ENCODE measurements at regions not wholly inside any gene's neighbourhood (a gene's known extent, or its start where the extent isn't known, plus 50 kb on each side); places are given as distances from the start of the nearest gene placed in this dataset.

DNA sequence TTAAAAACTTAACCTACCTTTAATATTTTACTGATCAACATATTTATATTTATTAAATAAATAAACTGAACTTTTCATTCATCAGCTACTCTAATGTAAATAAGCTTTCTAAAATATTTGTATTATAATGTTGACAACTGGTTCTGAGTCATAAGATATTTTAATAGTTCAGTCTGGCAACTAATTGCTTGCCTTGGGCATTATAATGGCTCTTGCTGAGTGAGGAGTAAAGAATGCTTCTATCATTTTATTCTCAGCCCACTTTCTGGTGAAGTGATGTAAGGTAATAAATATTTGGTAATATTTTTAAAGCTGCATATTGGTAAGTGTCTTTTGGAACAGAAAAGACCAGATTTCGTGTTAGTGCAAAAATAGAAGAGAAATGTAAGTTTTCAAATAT, 81.5 kb downstream of the DIPK2A start:
- Histone ChIP-seq H3K9me3 (no peaks in the 10 kb centered on the region), H3K36me3 (ENCODE audit: insufficient read depth in 1 of 2, low read depth in 1 of 2) (no peaks in the 10 kb centered on the region), H3K27ac (no peak overlapping the region), H3K27me3 (ENCODE audit: insufficient read depth in 3 of 3, low read length in 2 of 3) (no peaks in the 10 kb centered on the region), H3K4me3 (no peak overlapping the region), H3K4me1 (no peaks in the 10 kb centered on the region)
- TF ChIP-seq, protein P1, sequence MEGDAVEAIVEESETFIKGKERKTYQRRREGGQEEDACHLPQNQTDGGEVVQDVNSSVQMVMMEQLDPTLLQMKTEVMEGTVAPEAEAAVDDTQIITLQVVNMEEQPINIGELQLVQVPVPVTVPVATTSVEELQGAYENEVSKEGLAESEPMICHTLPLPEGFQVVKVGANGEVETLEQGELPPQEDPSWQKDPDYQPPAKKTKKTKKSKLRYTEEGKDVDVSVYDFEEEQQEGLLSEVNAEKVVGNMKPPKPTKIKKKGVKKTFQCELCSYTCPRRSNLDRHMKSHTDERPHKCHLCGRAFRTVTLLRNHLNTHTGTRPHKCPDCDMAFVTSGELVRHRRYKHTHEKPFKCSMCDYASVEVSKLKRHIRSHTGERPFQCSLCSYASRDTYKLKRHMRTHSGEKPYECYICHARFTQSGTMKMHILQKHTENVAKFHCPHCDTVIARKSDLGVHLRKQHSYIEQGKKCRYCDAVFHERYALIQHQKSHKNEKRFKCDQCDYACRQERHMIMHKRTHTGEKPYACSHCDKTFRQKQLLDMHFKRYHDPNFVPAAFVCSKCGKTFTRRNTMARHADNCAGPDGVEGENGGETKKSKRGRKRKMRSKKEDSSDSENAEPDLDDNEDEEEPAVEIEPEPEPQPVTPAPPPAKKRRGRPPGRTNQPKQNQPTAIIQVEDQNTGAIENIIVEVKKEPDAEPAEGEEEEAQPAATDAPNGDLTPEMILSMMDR (IDR thresholded peaks at IDR 0.05) = no peak
- no peak for DNase-seq
- intact Hi-C loops (cut with DNase I) = no loop called here
- no peak for ATAC-seq
- 29 to 48% (median 36%) methylated on average over 1 of the region's 1 CpG for WGBS, 3 donors

GRCh38 chr3:144054766-144055165, 83.1 kb downstream of the DIPK2A start:
- no peak for DNase-seq
- intact Hi-C loops (cut with DNase I) = no loop called here
- Histone ChIP-seq H3K4me1 (no peaks in the 10 kb centered on the region), H3K4me3 (no peak overlapping the region), H3K36me3 (ENCODE audit: insufficient read depth in 1 of 2, low read depth in 1 of 2) (no peaks in the 10 kb centered on the region), H3K27ac (no peak overlapping the region), H3K27me3 (ENCODE audit: insufficient read depth in 3 of 3, low read length in 2 of 3) (no peaks in the 10 kb centered on the region), H3K9me3 (no peaks in the 10 kb centered on the region)
- TF ChIP-seq, protein P1 (IDR thresholded peaks at IDR 0.05) = no peak
- ATAC-seq = no peak

- Histone ChIP-seq H3K27me3 (ENCODE audit: insufficient read depth in 3 of 3, low read length in 2 of 3) (no peaks in the 10 kb centered on the region), H3K4me1 (no peaks in the 10 kb centered on the region), H3K27ac (no peak overlapping the region), H3K4me3 (no peak overlapping the region), H3K9me3 (no peaks in the 10 kb centered on the region), H3K36me3 (ENCODE audit: insufficient read depth in 1 of 2, low read depth in 1 of 2) (no peaks in the 10 kb centered on the region)
- no peak for ATAC-seq
- intact Hi-C loops (cut with DNase I) = no loop called here
- TF ChIP-seq, protein P1 (IDR thresholded peaks at IDR 0.05) = no peak
- no peak for DNase-seq
- WGBS, 3 donors = 40 to 47% (median 44%) methylated on average over 1 of the region's 1 CpG
Observed at GRCh38 chr3:144055604-144056003, 84.0 kb downstream of the DIPK2A start.

DNA sequence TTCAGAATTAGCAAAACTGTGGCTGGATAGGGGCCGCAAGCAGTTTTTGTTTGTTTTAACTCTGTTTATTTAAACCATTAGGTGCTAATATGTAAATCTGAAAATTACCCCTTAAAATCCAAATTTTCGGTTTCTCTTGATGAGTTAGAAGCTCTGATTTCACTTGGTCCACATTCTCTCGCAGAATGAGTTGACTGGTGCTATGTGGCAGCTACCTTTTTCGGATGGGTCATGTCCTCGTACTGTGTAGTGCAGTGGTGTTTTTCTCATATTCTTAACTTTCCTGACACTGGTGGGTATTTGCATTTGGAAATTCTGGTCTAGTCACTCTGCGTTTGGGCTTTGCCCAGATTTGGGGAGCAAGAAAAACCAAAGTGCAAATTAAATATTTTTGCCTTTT, 87.1 kb downstream of the DIPK2A start:
- intact Hi-C loops (cut with DNase I) = no loop called here
- 95 to 97% (median 96%) methylated on average over 6 of the region's 6 CpGs for WGBS, 3 donors
- H3K4me1 ChIP-seq = no peaks in the 10 kb centered on the region

DNA sequence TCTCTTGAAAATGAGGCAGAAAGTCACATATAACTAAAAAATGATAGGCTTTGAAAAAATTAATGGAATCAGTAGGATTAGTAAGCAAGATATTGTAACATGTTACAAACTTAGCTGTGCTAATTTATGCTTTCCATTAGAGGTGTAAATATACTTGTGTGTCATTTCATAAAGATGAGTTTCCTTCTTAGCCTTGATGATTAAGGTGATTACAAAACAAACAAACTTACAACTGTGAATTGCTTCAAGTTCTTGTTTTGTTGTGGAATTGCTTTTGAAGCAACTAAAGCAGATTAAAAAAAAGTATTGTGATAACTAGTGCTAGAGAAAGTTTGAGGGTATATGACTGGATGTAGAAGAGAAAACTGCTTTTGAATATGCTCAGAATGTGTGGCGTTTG, 87.9 kb downstream of the DIPK2A start:
- intact Hi-C loops (cut with DNase I) = no loop called here
- TF ChIP-seq, protein P1 (IDR thresholded peaks at IDR 0.05) = no peak
- DNase-seq (no peak), ATAC-seq (no peak)
- 89 to 100% (median 95%) methylated on average over 1 of the region's 1 CpG for WGBS, 3 donors
- Histone ChIP-seq H3K27me3 (ENCODE audit: insufficient read depth in 3 of 3, low read length in 2 of 3) (no peaks in the 10 kb centered on the region), H3K36me3 (ENCODE audit: insufficient read depth in 1 of 2, low read depth in 1 of 2) (no peaks in the 10 kb centered on the region), H3K27ac (no peak overlapping the region), H3K4me3 (no peak overlapping the region), H3K9me3 (no peaks in the 10 kb centered on the region), H3K4me1 (no peaks in the 10 kb centered on the region)

More for the DNA sequence above, 87.1 kb downstream of the DIPK2A start:
- no peak overlapping the region for H3K4me3 ChIP-seq
- H3K9me3 ChIP-seq = no peaks in the 10 kb centered on the region
- H3K27ac ChIP-seq = no peak overlapping the region
- no peaks in the 10 kb centered on the region for H3K27me3 ChIP-seq (ENCODE audit: insufficient read depth in 3 of 3, low read length in 2 of 3)
- H3K36me3 ChIP-seq (ENCODE audit: insufficient read depth in 1 of 2, low read depth in 1 of 2) = no peaks in the 10 kb centered on the region
- DNase-seq = no peak
- ATAC-seq = no peak
- TF ChIP-seq, protein P1 (IDR thresholded peaks at IDR 0.05) = no peak
